Lower lobe of right lung (tissue), 2 donors: ENCODE measurements at regions not wholly inside any gene's neighbourhood (a gene's known extent, or its start where the extent isn't known, plus 50 kb on each side); places are given as distances from the start of the nearest gene placed in this dataset.
"Not testable (repeated sequence)": the region's sequence is repeated elsewhere in the genome, so short reads cannot be mapped to it uniquely, and the experiment has no call there.

Experiments
- ATAC-seq, 2 donors: fragments of 200-7000 bp; cut with Tn5 transposase; one replicate each; pipeline ENCODE4 v1.9.1; 2020 to 2022; ENCODE audit warnings: mild to moderate bottlenecking in 2 of 2, moderate library complexity in 2 of 2
- DNase-seq: peaks from one replicate; pipeline ENCODE4 v3.0.0-alpha.2; 2020
- H3K27ac ChIP-seq: fragments of 200-600 bp; one replicate; pipeline ENCODE4 v1.8.0; 2022
- H3K27me3 ChIP-seq: fragments of 200-600 bp; one replicate; pipeline ENCODE4 v1.8.0; 2022; ENCODE audit warnings: low read depth
- H3K36me3 ChIP-seq: fragments of 200-600 bp; one replicate; pipeline ENCODE4 v1.8.0; 2022; ENCODE audit warnings: mild to moderate bottlenecking
- H3K4me1 ChIP-seq: fragments of 200-600 bp; one replicate; pipeline ENCODE4 v1.8.0; 2022
- H3K4me3 ChIP-seq: fragments of 200-600 bp; one replicate; pipeline ENCODE4 v1.8.0; 2022; ENCODE audit warnings: mild to moderate bottlenecking
- H3K9me3 ChIP-seq: fragments of 200-600 bp; one replicate; pipeline ENCODE4 v1.8.0; 2022
- intact Hi-C: fragments of 100-400 bp; cut with DNase I; formaldehyde crosslinking; loops from one replicate; pipeline ENCODE4 v1.11.0; 2022
- donor health status: DM: no; HTN: yes; CAD: no; lungs with severe emphysema.

DNA sequence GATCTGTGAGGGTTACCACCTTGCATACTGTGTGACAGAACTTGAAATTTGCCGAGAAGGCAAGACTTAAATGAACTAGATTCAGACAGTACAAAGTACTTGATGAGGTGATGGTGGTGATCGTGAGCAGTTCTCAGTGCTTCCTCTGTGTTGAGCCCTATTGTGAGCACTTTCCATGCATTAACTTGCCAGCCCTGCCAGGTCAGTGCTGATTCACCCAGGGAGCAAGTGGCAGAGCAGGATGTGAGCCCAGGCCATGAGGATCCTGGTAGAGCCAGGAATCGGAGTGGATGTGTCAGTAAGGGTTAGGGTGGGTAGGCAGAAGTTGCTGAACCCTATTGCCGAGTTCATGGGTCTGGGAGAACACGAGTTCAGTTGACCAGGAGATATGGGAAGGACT lies 4545.7 kb upstream of the TPTE start:
- DNase-seq, H3K4me3 ChIP-seq, H3K9me3 ChIP-seq, ATAC-seq, H3K36me3 ChIP-seq, H3K27me3 ChIP-seq, intact Hi-C loops, H3K4me1 ChIP-seq, H3K27ac ChIP-seq: not testable (repeated sequence)

DNA sequence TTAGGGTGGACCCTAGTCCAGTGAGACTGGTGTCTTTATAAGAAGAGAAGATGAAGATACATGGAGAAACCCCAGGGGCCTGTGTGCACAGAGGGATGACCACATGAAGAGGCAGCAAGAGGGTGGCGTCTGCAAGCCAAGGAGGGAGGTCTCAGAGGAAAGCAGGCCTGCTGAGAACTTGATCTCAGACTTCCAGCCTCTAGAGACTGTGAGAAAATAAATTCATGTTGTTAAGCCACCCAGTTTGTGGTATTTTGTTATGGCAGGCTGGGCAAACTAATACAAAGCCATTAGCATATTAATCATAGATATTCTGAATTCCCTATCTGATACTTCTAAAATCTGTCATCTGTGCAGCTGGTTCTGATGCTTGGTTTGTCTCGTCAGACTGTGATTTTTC lies 4523.8 kb upstream of the TPTE start:
- intact Hi-C loops, H3K4me3 ChIP-seq, H3K27me3 ChIP-seq, ATAC-seq, DNase-seq, H3K27ac ChIP-seq, H3K36me3 ChIP-seq, H3K9me3 ChIP-seq, H3K4me1 ChIP-seq: not testable (repeated sequence)

DNA sequence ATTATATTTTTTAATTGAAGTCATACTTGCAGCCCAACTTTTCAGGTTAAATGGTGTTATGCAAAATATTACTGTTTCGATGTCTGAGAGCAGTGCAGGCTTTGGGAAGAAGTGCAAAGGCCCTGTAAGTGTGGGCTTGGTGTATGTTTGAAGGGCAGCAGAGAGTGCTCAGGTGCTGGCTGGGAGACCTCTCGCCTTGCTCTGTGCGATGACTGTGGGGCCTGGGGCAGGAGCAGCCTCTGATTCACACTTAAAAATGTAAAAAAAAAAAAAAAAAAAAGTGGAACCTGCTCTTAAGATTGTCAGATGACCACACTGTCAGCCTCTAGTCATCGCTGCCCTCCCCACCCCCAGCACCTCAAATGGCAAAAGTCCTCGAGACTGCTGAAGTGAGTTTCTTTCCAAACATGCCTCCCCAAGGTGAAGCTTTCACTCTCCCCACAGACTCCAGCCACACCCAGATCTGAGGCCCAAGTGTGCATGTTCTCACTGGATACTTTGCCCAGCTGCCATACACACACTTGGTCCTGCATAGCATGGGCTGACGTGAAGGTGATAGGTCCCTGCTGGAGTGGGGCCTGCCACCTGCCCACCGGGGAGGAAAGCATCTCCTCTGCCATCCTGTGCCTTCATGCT lies 4505.8 kb upstream of the TPTE start:
- intact Hi-C loops, DNase-seq, H3K27me3 ChIP-seq, H3K4me1 ChIP-seq, H3K9me3 ChIP-seq, H3K4me3 ChIP-seq, H3K36me3 ChIP-seq, H3K27ac ChIP-seq: not testable (repeated sequence)
- peak; percentile 78 to 85 for ATAC-seq

DNA sequence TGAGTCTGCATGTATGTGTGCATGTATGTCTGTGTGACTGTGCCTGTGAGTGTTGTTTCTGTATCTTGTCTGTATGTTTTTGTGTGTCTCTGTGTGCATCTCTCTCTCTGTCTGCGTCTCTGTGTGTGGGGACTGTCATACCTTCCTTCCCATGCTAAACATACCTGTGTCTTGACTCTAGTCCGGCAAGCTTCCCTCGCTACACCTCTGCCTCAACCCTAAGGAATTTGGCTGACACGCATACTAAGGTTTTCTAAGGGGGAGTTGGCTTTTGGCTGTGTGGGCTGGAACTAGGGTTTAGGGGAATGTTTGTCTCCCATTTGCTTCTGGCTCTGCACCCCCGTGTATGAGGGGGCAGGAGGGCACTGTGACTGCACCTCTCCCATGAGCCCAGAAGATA lies 4500.9 kb upstream of the TPTE start:
- H3K4me3 ChIP-seq, H3K4me1 ChIP-seq, H3K27me3 ChIP-seq, H3K36me3 ChIP-seq, intact Hi-C loops, DNase-seq, H3K27ac ChIP-seq, H3K9me3 ChIP-seq: not testable (repeated sequence)
- ATAC-seq, result peak; percentile 9 to 54

DNA sequence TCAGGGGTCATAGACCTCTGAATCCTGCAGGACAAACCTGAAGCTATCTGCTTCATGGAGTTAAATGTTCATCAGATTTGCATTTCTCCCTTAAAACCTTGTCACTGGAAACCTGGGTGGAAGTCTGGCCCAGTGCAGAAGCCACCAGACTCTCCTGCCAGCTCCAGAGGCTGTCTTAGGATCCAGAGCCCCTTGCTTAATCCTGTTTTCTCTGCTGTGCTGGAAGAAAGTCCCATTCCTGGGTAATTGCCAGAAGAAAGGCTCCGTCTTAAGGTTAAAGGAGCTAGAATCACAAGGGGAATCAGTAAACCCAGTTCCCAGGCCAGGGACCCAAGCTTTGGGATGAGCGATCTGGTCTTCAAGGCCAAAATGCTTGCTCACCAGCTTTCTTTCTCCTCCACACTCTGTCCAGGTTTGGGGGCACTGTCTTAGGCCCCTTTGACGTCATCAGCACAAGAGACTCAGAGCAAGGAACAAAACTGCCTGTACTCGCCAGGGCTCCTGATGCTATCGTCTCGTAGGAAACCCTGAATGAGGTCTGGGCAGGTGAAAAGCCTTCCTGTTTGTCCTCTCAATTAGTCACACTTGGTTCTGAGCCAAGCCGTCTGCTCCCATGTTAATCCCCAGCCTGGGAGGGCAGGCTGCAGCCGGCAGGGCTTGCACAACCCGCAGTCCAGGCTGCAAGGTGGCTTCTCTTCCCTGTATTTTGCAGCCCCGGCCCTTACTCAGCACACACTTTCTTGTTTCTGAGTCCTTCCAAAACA lies 4500.2 kb upstream of the TPTE start:
- H3K4me1 ChIP-seq, H3K36me3 ChIP-seq, H3K27ac ChIP-seq, intact Hi-C loops, H3K27me3 ChIP-seq, H3K9me3 ChIP-seq, H3K4me3 ChIP-seq, DNase-seq: not testable (repeated sequence)
- peak; percentile 91 to 95 for ATAC-seq

DNA sequence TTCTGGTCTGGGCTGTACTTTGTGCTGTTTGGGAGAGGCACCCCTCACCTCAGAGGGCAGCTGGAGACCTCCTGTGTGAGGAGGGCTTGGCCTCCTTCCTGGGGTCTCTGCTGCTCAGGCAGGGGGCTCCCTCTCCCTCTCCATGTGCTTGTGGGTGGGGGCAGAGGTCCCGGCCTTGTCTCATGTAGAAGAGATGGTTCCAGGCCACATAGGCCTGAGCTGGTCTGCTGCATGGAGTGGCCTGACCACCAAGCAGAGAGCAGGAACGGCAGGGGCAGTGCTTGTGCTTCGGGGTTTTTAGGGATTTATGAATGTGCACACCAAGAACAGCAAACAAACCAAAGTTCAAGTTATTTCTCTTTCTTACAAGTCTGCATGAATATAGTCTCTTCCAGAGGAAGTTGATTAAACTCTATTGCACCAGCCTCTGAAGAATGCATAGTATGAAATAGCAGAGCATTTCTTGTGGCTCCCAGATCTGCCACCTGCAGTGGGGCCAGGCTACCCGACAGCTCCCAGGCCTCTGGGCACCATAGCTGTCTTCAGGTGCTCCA lies 4499.6 kb upstream of the TPTE start:
- H3K27ac ChIP-seq, H3K27me3 ChIP-seq, H3K36me3 ChIP-seq, H3K4me3 ChIP-seq, DNase-seq, intact Hi-C loops, H3K4me1 ChIP-seq, H3K9me3 ChIP-seq: not testable (repeated sequence)
- peak; percentile 5 for ATAC-seq

DNA sequence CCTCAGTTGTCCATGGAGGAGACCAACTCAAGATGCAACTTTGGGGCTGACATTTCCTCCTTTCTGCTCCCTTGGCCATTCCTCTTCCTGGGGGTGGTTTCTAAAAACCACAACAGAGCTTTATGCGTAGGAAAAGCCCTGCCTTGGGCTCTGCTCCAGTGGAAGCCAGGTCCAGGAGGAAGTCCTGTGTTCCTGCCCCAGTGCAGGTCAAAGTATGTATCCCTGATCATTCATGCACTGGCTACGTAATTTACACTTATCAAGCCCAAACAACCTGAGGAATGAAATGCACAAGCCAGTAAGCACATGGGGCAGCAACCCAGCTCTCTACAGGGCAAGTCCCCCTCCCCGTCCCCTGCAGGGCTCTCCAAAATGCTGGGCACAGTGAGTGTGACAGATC lies 4498.1 kb upstream of the TPTE start:
- H3K36me3 ChIP-seq, intact Hi-C loops, H3K9me3 ChIP-seq, ATAC-seq, H3K4me3 ChIP-seq, H3K27me3 ChIP-seq, H3K4me1 ChIP-seq, DNase-seq, H3K27ac ChIP-seq: not testable (repeated sequence)

DNA sequence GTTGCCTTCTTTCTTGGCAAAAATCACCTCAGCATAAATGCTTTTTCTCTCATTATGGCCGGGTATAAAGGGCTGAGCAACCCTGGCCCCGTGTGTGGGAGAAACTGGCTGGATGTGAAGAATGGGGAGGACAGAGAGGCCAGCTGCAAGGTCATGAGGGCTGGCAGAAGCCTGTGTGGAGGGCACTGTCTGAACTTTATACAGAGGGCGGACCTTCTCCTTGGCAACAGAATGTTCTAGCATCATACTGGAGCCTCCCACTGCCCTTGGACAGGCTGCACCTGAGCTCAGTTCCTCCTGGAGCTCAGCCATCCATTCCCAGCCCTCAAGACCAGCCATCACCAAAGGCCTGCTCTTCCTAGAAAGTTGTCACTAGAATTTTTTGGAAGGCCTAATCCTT lies 4496.2 kb upstream of the TPTE start:
- intact Hi-C loops, H3K36me3 ChIP-seq, H3K27ac ChIP-seq, H3K27me3 ChIP-seq, DNase-seq, H3K9me3 ChIP-seq, H3K4me1 ChIP-seq, H3K4me3 ChIP-seq, ATAC-seq: not testable (repeated sequence)

DNA sequence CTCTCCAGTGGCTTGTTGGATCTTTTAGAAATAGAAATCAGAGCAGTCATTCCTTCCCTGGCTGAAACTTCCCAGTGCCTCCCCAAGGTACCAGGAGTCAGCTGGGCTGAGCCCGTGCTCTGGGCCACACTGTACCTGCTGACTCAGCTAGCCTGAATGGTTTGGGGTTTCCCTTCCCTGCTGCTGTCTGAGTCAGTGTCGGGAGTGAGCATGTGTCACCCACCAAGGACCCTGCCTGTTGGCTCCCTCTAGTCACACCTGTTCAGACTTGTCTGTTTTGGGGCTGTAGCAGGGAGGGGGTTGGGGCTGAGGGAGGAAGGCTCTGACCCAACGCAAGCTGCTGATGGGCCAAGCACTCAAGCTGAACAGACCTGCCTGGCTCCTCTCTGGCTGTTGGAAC lies 4493.9 kb upstream of the TPTE start:
- H3K27ac ChIP-seq, DNase-seq, intact Hi-C loops, H3K9me3 ChIP-seq, H3K27me3 ChIP-seq, H3K4me3 ChIP-seq, H3K4me1 ChIP-seq, H3K36me3 ChIP-seq: not testable (repeated sequence)
- ATAC-seq, result peak in 1 of 2 donors; percentile 69

DNA sequence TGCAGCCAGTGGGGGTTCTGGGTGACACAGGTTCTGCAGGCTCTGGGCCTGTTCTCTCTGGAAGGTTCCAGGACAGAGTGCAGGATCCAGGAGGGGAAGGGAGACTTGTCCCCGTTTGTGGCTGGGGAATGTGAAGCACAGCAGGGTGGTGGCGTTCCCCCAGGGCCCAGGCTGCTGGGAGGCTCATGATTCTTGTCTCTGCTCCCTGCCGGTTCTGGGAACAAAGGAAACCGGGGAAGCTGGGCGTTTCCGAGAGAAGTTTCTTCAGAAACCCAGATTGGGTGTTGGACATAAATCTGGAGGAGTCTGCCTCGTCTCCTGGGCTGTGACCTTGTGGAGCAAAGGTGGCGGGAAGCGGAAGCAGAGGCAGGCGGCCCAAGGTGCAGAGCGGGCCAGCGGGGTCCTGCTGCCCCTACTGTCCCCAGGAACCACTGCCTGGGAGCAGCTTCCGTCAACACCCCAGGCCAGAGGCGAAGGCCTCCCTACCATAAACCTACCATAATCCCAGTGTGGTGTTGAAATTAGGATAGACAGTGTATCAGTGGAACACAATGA lies 4487.2 kb upstream of the TPTE start:
- intact Hi-C loops, DNase-seq, H3K27me3 ChIP-seq, H3K27ac ChIP-seq, H3K9me3 ChIP-seq, H3K4me3 ChIP-seq, H3K4me1 ChIP-seq, ATAC-seq, H3K36me3 ChIP-seq: not testable (repeated sequence)

DNA sequence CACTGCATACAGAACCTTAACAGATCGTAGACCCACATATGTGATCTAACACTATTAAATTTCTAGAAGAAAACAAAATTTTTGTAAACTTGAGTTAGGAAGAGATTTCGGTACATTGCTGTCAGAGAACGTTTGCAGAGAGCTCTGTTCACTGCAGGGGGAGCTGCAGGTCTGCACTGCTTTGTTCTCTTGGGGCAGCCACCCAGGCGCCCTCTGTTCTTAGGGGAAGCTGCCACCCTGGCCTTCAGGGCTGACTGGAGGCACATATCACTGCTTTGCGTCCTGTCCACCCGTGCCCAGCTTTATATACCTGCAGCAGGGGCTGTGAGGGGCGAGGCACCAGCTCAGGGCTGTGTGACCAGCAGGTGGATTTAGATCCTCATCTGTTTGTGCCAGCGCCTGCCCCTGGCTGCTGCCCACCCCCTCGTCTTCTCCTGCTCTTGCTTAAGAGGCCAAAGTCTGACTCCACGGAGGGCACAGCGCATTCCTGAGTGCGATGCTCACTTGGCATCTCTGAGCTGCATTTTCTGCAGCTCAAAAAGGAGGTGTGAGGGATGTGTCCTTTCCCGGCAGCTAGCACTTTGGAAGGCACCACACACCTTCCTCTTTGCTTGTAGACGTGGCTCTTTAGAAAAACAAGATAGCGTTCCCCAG lies 4486.4 kb upstream of the TPTE start:
- ATAC-seq, result peak; percentile 77 to 87
- H3K4me3 ChIP-seq, DNase-seq, H3K4me1 ChIP-seq, H3K27ac ChIP-seq, H3K36me3 ChIP-seq, H3K9me3 ChIP-seq, intact Hi-C loops, H3K27me3 ChIP-seq: not testable (repeated sequence)

DNA sequence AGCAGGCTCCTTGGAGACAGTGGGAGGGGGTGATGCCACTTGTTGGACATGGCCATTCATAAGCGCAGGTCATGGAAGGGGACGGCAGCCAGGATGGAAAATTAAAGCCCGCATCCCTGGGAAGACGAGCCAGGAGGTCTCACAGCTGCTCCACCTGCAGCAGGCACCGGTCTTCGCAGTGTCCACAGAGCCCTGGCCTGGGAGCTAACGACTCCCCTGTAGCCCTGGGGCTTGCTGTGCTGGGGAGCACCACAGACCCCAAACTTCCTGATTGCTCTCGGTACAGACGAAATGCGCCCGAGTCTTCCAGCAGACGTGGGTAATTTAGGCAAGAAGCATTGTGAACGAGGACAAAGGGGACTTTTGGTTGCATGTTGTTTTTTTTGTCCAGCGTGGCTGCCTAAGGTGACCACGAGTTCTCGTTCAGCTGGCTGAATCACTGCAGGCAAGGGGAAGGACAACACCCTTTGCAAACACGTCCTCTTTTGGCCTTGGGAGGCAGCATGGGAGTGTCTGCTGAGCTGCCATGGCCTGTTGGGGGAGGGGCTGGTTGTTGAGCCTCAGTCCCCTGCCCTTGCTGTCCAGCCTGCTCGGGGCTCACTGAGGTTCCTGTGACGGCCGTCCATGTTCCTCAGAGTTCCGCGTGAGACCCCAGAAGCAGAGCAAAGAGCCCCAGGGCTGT lies 4485.8 kb upstream of the TPTE start:
- DNase-seq, H3K27ac ChIP-seq, H3K4me1 ChIP-seq, intact Hi-C loops, H3K27me3 ChIP-seq, H3K9me3 ChIP-seq, H3K4me3 ChIP-seq, H3K36me3 ChIP-seq: not testable (repeated sequence)
- peak; percentile 90 to 95 for ATAC-seq

DNA sequence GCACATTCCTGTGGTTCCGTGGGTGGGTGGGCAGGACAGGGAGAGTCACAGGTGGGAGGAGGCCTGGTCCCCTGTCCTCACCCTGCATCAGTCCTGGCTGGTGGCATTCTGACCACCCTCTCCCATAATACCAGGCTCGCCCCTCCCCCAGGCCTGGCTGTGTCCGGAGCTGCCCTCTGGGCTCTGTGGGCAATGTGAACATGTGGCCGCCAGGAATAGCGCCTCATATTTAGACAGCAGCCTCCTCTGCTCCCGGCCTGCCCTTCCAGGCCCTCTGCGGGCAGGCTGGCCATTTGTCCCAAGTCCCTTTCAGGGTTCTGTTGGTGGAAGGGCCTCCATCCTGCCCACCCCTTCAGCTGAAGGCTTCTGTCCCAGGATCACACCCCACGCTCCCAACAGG lies 4482.2 kb upstream of the TPTE start:
- H3K27me3 ChIP-seq, intact Hi-C loops, H3K4me1 ChIP-seq, H3K27ac ChIP-seq, ATAC-seq, H3K4me3 ChIP-seq, H3K36me3 ChIP-seq, H3K9me3 ChIP-seq, DNase-seq: not testable (repeated sequence)
